WI38 (cell line): ENCODE measurements at regions not wholly inside any gene's neighbourhood (a gene's known extent, or its start where the extent isn't known, plus 50 kb on each side); places are given as distances from the start of the nearest gene placed in this dataset.

Experiments
- H3K4me3 ChIP-seq: 2 replicates; pipeline ENCODE4 v1.5.1; 2011; ENCODE audit warnings: low read depth, mild to moderate bottlenecking, control low read depth, low read length
- CTCF ChIP-seq: IDR thresholded peaks from 2 replicates; pipeline ENCODE4 v1.5.1; 2012; ENCODE audit warnings: low read depth, mild to moderate bottlenecking, control low read depth, low read length

DNA sequence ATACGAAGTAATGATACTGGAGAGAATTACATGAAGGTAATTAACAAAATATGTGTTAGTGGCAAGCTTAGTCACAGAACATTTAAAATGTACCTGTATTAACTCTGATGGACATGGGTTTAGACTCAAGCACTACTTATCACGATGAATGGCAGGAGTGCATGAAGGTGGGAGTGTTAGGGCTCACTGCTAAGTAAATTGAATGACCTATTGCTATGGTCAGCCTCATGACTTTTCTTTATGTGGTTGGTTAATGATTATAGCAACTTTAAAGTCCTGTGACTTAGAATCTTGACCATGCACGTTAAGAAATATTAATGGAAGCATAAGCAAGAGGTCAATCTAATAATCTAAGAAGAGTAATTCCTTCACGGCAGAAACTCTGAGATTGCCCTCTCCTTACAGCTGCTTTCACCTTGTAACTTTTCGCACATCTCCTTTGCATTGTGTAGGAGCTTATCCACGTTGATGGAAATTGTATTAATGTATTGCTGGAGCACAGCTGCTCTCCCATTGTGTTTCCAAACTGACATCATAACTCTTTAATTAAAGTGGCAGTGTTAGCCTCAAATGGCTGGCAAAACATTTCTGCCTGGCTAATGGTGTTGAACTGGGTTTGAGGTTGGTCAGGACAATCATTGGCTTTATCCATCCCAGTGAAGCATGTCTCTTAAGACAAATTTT lies 114.5 kb downstream of the RXFP2 start:
- no peak overlapping the region for H3K4me3 ChIP-seq
- no peak for TF ChIP-seq CTCF

DNA sequence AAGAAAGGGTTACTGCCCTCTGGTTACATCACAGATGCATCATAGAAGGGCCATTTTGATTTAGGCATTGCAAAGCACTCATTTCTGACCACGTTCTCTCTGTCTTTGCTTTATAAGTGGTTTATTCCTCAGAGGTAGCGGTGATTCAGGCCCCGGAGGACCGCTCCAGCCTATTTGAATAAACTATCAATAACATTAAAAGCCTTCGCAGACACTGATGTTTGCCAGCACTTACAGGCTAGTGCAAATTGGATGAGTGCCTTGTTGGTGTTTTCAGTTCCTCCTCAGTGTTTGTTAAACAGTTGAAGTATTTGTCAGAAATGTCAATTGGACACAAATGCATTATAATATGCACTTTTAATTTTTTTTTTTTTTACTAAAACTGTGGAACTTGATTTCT lies 120.2 kb downstream of the RXFP2 start:
- no peak overlapping the region for H3K4me3 ChIP-seq
- TF ChIP-seq CTCF, result no peak

DNA sequence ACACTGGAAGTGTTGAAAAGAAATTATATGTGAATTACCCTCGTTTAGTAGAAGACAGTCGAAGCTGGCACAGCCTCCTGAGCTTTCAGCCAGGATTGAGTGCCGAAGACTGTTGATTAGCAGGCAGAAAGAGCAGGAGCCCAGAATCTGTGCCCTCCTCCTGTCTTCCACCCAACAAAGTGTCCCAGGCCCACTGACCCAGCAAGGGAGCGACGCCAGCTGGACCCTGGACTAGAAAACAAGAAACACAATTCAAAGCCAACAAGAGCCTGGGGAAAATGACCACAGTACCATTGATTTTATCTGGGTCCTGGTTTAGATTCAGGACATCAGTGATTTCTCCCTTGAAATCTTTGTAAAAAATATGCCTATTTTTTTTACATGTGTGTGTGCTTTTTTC lies 120.7 kb downstream of the RXFP2 start:
- TF ChIP-seq CTCF, result no peak

DNA sequence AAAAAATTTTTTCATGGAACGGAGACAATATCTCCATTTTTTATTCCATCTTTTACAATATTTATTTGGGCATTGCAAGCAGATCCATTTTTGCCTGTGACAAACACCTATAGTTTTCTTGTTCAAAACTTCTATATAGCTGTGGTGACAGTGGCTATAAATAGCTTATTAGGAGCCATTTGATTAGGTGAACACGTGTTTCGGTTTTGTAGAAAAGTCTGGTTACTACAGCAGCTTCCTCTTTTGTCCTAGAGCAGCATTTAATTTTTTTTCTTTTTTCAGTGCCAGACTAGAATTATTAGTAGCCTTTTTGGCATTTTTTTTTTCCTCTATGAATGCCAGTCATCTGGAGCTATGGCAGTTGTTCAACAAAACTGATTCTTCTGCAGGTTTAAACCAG lies 123.5 kb downstream of the RXFP2 start:
- no peak overlapping the region for H3K4me3 ChIP-seq
- TF ChIP-seq CTCF, result no peak

More for the DNA sequence above, 120.7 kb downstream of the RXFP2 start:
- no peak overlapping the region for H3K4me3 ChIP-seq

GRCh38 chr13:31864307-31864706 lies 125.0 kb downstream of the RXFP2 start:
- TF ChIP-seq CTCF, result no peak
- no peak overlapping the region for H3K4me3 ChIP-seq

GRCh38 chr13:31866099-31866498 lies 126.8 kb downstream of the RXFP2 start:
- no peak for TF ChIP-seq CTCF
- H3K4me3 ChIP-seq, result no peak overlapping the region

DNA sequence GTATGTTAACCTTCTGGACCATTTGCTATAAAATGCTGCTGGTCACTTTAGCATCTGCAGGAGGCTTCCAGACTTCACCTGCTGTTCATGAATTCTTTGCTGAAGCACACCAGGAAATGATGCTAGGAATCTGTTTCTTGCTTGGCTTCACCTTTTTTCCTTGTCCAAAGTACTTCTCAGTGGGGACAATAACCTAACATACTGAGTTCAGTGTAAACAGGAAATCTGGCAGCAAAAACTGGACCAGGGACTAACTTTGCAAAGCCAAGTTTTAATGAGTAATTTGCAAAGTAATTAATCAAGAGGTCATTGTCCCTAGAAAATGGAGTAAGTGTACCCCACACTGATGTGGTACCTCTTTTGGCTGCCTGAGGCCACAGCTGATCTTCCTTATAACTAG lies 128.4 kb downstream of the RXFP2 start:
- TF ChIP-seq CTCF, result no peak
- H3K4me3 ChIP-seq, result no peak overlapping the region
